ENCODE measurements at regions not wholly inside any gene's neighbourhood (a gene's known extent, or its start where the extent isn't known, plus 50 kb on each side); places are given as distances from the start of the nearest gene placed in this dataset.
"Not testable (repeated sequence)": the region's sequence is repeated elsewhere in the genome, so short reads cannot be mapped to it uniquely, and the experiment has no call there.

DNA sequence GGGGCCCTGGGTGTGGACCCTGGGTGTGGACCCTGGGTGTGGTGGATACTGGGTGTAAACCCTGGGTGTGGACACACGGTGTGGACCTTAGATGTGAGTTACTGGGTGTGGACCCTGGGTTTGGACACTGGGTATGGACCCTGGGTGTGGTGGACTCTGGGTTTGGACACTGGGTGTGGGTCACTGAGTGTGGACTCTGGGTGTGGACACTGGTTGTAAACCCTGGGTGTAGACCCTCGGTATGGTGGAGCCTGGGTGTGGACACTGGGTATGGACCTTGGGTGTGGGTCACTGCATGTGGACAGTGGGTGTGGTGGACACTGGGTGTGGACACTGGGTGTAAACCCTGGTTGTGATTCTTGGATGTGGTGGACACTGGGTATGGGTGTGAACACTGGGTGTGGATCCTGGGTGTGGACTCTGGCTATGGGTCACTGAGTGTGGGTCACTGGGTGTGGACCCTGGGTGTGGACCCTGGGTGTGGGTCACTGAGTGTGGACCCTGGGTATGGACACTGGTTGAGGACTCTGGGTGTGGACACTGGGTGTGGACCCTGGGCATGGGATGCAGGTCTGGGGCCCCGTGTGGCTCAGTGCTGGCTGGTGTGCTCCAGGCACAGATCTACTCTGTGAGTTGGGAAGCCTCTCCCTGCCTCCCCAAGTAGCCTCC lies 356.2 kb downstream of the GLRX3 start:
- DNase-seq = no peak

DNA sequence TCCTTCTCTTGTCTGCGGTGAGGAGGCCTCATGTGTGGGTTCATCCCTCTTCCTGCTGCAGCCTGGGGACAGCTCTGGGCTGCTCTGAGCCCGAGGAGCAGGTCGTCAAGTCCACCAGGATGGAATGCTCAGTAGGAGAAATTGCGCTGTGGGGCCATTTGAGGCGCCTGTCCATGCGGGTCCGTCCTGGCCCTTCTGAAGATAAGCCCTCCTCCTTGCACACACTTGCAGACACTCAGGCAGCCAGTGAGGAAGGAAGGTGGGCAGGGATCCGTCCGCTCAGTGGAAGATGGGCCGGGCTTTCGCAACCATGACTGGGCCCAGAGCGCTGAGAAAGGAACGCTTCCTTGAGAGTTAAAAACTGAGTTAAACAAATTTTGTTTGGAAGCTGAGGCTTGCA lies 356.8 kb downstream of the GLRX3 start:
- DNase-seq = no peak

DNA sequence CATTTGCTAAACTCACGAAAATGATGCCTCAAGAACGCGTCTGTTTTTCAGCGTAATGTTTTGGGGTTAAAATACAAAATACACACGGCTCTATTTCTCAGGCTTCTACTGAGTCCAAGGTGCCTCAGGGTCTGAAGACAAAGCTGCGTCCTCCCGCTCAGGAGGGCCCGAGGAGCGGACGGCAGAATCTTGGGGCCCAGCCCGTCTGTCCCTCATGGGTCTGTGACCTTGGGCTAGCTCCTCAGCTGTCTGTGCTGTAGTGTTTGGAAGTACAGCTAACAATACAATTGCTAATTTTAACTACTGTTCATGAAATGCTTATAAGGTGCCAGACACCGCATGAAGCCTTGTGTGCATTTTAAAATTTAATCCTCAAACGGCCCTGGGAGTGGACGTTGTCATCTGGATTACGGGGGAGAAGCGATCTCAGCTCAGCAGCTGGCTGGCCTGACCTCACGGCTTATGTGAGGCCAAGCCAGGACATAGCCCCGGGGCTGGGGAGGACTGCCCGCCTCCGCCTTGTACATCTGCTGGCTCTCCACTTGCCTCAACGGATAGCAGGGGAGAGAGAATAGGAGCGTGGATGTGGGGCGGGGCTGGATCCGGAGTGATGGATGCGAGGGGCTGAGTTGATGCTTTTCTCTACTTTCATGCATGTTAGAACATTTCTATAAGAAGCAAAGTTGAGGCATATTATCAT lies 357.4 kb downstream of the GLRX3 start:
- no peak for DNase-seq

DNA sequence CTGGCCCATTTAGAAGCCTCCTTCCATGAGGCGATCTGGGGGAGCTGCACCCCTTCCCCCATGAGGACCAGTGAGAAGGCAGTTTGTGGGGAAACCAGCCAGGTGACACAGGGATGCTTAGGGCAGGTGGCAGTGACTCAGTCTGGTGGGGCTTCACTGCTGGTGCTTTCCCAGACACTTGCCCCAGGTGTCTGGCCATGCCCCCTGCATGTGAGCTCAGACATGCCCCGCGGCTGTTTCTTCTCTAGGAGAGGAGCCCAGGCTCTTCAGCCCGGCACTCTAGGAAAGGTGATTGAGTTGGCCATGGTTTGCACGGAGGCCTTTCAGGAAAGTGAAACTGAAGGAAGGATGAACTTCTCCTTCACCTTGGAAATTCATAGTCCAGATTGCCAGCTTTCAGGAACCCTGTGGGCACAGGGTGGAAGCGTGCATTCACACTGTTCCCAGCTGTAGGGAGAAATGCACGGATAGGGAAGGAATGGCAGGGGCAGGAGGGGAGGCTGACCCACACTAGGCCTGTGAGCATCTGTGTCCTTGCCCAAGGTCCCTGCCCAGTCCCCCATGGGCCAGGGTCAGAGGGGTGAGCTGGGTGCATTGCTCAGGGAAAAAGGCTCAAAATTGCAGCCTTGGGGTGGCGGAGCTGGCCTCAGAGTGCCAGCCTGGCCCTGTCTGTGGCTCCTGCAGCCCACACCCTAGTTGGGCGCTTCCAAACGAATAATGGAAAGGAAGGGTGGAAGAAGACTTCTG lies 359.1 kb downstream of the GLRX3 start:
- DNase-seq = no peak

DNA sequence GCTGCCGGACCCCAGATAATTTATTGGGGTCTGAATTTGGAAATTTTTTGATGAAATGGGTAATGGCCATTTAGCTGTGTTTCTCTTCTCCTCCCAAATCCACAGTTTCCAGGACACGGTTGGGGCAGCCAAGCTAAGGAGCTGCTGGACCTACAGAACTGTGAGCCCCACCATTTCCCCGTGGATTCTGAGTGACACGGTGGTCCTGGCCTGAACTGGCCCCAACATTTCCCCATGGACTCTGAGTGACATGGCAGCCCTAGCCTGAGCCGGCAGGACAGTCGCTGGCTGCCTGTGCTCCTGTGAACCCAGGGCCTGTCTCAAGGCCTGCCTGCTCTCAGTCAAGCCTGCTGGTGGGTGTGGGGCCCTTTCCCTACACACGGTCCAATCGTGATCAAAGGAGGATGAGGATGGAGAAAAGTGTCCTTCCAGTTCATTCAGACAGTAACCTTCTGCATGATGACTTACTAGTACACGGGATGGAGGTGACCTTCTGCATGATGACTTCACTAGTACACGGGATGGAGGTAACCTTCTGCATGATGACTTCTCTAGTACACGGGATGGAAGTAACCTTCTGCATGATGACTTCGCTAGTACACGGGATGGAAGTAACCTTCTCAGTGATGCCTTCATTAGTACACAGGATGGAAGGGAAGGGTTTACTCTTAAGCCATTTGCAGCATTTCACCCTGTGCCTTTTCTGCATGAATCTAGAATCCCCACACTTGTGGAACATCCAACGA lies 359.9 kb downstream of the GLRX3 start:
- DNase-seq = no peak

DNA sequence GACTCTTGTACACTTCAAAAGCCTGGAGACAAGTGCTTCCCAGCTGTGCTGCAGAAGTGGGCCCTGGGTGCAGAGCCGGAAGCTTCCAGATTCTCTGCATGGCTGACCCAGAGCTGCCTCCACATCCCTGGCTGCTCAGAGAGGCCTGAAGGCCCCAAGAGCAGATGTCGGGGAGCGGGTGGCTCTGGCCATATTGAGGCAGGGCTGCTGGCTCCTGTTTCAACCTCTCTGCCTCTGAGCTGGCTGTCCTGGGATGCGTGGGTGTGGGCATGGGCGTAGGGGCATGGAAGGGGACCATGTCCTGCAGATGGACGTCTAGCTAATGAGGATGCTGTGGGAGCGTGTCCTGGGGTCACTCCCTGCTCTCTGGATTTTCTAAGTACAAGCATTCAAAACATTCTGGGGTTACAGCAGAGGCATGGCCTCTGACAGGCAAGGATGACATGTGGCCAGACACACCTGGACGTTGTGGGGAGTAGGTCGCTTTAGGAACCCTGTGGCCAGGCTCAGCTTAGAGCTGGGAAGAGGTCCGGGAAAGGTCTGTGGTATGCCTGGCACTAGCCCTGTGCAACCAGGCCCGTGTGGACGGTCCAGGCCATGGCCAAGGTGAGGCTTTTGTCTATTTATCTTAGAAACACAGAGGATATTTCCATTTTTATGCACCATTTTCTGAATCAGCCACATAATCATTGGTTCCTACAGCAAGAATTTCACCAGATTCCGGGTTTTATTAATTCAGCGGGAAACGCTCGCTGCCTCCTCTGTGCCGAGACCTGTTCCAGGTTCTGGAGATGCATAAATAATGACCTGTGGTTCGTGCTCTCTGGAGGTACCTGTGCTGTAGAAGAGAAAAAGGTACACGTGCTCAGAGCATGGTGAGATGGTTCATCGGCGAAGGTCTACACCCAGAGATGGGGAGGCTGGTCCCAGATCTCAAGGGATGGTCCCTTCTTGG lies 361.1 kb downstream of the GLRX3 start:
- DNase-seq = no peak

DNA sequence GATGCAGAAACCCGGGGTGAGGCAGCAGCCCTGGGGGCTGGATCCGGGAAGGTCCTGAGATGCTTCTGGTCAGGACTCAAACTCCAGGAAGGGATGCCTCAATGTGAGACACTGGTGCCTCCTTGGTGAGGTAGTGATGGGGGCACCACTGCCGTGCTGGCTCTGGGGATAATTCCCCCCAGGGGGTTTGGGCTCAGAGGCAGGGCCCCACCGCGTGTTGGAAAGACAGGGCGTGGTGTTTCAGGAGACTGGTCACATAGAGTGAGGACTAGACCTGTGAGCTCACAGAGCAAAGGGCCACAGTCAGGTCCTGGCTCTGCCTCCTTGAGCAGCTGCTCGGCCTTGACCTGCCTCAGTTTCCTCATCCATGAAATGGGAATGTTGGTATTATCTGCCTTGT lies 361.9 kb downstream of the GLRX3 start:
- no peak for DNase-seq

DNA sequence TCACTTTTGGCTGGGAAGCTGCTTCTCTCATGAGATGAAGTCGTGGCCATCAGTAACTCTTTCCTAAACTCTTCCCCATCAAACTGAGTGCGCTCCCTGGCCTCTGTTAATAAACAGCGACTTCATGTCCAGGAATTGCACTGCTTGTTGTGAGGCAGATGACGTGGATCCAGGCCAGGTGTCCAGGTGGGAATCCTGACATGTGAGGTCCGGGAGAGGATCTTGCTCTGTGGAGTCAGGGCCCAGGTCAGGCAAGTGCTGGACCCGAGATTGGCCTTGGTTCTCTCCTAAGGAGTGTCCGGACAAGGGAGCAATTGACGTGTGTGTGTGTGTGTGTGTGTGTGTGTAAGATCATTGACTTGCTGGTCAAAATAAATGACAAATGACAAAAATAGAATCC lies 362.7 kb downstream of the GLRX3 start:
- no peak for DNase-seq

DNA sequence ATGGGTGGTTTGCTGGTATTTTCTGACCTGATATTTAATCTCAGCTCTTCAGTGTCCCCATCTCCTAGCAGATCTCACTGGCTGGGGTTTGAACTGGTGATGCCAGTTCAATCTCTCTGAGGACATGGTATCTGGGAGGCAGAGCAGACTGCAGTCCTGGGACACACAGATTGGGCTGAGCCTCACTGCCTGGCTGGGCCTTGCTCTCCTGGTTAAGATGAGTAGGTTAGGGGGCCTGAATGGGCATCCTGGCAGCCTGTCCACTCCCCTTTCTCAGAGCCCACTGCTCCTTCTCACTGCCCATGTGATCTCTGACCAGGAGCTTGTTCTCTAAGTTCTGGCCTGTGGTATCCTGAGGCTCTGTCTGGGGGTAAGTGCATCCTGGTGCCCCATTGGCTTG lies 363.4 kb downstream of the GLRX3 start:
- no peak for DNase-seq

DNA sequence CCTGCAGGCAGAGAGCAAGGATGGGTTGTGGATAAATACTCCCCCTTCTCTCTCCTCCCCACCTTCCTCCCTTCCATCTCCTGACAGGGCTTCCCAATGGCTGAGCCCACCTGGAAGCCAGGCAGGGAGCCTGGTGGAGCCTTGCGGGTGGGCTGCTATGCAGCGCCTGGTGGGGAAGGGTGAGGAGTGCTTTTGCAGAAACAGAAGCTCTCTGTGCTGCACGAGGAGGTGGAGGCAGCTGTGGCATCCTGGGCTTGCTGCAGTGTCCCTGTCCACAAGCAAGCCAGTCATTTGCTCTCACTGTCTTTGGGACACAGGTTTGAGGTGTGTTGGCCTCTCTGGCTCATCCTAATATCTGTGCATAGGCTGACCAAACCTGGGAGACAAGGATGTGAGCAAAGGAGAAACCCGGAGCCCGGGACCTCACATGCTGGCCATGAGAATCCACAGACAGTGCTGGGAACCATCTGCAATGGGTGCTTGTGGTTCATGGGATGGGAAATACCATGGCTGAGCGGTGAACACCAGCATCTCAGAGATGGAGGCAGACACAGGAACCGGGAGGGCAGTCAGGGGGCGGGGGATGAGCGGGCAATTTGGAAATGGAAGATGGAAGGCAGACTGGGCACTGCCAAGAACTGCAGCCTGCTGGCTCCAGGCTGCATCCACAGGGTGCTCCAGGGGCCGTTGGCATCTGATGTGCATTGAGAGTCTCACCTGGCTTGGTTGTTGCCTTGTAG lies 364.2 kb downstream of the GLRX3 start:
- DNase-seq = no peak

DNA sequence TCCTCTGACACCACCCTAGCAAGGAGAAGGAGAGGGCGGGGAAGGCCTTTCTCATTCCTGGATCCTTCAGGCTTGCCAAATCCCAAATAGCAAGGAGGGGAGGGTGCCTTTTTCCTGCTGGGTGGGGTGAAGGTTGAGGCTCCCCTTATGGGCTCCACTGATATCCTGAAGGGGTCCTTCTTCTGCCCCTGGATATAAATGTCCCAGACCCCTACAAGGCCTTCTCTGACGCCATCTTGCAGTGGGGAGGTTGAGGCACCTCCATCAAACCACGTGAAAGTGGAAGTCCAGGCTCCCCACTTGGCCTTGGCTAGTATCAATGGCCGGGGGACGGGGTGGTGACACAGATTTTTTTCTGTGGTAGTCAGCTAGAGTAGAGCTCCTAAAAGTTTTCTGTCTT lies 371.3 kb downstream of the GLRX3 start:
- DNase-seq = no peak

DNA sequence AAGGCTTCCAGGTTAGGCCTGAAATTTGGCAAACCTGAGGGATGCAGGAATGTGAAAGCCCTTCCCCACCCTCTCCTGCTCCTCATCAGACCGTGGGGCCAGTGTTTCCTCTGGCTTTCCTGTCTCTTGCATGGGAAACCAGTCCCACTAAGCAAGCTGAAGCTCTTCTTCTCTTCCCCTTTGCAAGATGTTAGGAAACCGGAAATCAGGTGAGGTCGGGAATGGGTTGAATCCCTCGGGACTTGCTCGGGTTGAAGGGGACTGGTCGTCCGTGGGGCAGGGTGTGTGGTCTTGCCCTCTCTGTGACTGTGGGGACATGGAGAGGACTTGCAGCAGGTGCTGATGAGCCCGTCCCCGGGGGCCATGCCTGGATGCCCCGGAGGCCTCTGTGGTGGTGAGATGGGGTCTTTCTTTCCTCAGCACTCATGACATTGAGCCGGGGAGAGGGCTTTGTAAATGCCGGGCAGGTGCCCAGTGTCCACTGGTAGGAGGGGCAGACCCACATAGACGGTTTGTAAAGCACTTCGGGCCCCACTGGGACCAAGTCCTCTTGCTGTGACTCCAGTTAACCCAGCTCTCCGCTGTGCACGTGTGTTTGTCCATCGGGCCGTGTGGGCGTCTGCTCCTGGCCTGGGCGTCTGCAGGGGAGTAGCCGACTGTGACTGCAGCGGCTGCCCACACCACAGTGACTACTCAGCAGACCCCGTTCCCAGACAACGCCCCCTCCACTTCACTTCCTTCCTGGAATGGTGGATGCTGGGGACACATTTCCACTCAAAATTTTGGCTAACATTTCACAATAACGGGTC lies 373.9 kb downstream of the GLRX3 start:
- no peak for DNase-seq

DNA sequence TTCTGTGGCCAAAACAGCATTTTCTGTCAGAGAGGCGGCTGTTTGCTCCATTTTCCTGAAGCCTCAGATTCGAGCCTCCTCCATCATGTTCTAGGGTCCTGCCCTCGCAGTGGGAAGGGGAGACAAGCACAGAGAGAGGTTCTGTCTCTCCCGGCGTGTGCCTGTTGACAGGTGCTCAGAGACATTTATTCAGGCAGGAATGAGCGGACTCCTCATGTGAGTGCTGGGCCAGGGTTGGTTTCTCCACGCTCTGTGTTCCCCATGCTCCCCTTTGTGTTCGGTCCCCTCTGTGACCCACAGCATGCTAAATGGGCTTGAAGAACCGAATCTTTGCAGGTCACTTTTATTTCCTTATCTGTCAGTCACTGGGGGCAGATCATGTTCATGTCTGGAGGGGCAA lies 374.6 kb downstream of the GLRX3 start:
- DNase-seq = no peak

DNA sequence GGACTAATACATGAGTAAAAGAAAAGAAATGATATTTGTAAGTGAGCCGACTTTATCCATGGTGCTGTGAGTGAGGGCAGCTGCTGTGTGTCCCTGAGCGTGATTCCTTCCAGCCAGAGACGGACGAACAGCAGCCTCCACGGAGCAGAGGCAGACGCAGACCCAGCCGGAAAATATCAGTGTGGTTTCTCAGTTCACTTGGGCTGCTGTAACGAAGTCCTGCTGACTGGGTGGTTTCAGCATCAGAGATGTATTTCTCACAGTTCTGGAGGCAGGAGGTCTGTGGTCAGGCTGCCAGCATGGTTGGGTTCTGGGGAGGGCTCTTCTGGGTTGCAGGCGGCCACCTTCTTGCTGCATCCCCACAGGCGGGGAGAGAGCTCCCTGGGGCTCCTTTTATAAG lies 375.6 kb downstream of the GLRX3 start:
- DNase-seq = no peak

DNA sequence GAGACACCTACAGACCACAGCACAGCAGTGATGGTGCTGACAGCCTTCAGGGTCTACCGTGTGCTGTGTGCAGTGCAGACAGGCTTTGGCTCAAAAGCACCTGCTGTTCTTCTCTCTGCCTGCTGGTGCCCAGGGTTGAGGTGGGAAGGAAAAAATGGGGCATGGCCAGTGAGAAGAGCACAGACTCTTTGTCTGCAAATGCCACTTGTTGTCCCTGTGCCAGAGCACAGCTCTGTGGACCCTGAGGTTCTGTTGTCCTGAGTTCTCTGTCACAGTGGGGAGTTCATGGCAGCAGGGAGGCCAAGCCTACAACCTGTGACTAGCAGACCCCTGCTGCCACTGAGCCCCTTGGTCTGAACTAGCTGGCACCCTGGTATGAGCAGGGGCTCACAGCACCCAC lies 376.7 kb downstream of the GLRX3 start:
- no peak for DNase-seq

DNA sequence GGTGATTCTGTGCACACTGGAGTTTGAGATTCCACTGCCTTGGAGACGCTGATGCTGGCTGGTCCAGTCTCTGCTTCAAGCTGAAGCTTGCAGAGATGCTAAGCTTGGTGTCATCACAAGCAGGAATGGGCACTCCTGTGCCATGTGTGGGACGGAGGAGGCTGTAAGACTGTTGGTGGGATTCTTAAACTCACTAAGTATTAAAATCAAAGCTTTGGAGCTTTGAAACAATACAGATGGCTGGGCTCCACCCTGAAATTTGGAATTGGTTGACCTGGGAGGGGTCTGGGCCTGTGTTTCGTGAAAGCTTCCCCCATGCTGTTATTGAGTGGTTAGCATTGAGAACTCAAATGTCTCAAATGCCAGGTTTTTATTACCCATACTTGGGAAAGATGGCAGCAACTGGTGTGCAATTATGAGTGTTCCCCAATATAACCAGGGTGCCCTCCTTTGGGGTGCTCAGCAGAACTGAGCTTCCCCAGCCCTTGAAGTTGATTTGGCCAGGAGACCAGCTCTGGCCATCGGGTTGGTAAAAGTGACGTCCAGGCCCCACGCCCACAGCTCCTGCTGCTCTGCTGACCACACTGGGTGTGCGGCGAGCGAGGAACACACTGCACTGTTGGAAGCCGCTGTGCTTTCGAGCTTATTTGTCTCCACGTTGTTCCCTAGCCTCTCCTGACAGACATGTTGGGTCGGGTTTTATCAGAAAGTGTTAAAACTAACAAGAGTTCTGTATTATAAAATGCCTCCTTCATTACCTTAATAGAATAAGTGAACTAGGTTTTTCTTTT lies 377.7 kb downstream of the GLRX3 start:
- DNase-seq = no peak

DNA sequence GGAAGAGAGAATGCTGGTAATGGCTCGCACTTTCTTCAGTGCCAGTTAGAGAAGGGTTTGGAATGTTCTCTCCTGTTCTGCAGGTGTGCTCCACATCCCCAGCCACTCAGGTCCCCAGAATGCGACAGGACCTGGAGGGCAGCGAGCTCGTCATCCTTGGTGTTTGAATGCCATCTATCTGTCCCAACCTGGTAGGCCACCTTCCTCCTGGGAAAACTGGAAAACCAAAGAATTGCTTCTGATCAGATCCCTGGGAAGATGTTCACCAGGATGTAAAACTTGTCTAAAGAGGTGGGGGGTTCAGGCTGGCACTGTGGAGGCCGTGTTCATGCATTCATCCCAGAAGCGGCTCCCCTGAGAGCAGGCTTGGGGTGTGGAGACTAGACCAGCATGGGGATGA lies 379.5 kb downstream of the GLRX3 start:
- no peak for DNase-seq

DNA sequence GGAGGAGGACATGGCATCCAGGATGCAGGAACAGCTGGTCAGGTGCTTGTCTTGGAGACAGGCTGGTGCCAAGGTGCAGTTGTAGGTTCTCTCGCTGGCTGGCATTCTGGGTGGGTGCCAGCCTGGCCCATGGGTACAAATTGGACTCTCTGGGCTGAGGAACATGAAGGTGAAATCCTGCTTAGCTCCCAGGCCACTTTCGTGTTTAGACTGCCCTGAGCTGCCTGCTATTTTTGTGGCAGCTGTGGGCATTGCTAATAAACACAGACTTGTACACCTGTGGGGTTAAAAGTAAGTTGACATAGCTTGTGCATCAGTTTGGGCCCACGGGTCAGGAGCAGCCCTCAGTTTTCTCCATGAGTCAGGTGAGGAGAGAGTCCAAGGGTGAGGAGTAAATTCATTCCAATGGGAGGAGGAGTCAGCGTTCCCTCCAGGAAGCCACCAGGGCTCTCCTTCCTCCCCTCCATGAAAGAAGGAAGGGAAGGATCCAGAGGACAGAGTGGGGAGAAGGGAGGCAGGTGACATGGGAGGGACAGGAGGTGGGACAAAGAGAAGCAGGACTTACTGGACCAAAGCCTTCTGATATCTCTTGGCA lies 380.0 kb downstream of the GLRX3 start:
- DNase-seq = no peak

DNA sequence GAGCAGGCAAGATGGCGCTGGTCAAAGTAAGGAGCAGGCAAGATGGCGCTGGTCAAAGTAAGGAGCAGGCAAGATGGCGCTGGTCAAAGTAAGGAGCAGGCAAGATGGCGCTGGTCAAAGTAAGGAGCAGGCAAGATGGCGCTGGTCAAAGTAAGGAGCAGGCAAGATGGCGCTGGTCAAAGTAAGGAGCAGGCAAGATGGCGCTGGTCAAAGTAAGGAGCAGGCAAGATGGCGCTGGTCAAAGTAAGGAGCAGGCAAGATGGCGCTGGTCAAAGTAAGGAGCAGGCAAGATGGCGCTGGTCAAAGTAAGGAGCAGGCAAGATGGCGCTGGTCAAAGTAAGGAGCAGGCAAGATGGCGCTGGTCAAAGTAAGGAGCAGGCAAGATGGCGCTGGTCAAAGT lies 382.7 kb downstream of the GLRX3 start:
- not testable (repeated sequence) for DNase-seq

Data from hematopoietic multipotent progenitor cell treated with erythropoietin and hydrocortisone succinate and interleukin-3 and kit ligand, for 6 days (in vitro differentiated cells).